ENCODE measurements at regions not wholly inside any gene's neighbourhood (a gene's known extent, or its start where the extent isn't known, plus 50 kb on each side); places are given as distances from the start of the nearest gene placed in this dataset.

- TF ChIP-seq CTCF (IDR thresholded peaks at IDR 0.05): no peak
- TF ChIP-seq POLR2A (IDR thresholded peaks at IDR 0.05): no peak
These were observed 405.5 kb downstream of the SHQ1 start for GRCh38 chr3:72442759-72443158.

Data from right lobe of liver (tissue), 4 donors.